H1 (cell line): ENCODE measurements at regions not wholly inside any gene's neighbourhood (a gene's known extent, or its start where the extent isn't known, plus 50 kb on each side); places are given as distances from the start of the nearest gene placed in this dataset.

Experiments used
- CTCF ChIA-PET: fragments of 300-600 bp; sonication (Branson Sonifier 250); formaldehyde crosslinking; loops from one replicate; lab custom pipeline; 2021; ENCODE audit not compliant: partially characterized antibody; lab: Charles Lee
- POLR2A ChIA-PET: fragments of 300-600 bp; sonication (Branson Sonifier 250); formaldehyde crosslinking; loops from one replicate; lab custom pipeline; 2021; ENCODE audit warnings: inconsistent platforms; ENCODE audit not compliant: partially characterized antibody; lab: Charles Lee
- DNase-seq, 2 experiments: peaks; one replicate each; pipeline versions ENCODE4 v3.0.0 to v3.0.0-alpha.2; 2010 to 2022; ENCODE audit warnings: low spot score in 2 of 2, low read depth in 1 of 2, mixed read lengths in 1 of 2
- FAIRE-seq: peaks from 2 replicates; lab custom pipeline; 2011; peaks lifted over from hg19 to GRCh38; lab: Jason Lieb, UNC
- H2AFZ ChIP-seq: 2 replicates; pipeline ENCODE4 v1.8.1; 2012; ENCODE audit warnings: low read length, inconsistent platforms
- H2AK5ac ChIP-seq: 2 replicates; pipeline ENCODE4 v1.6.1; 2013; ENCODE audit warnings: low read depth, low read length
- H2BK120ac ChIP-seq: replicated peaks from 2 replicates; pipeline ENCODE3; 2013; ENCODE audit warnings: low read depth, low read length, inconsistent platforms
- H2BK12ac ChIP-seq: 2 replicates; pipeline ENCODE4 v1.6.1; 2013; ENCODE audit warnings: low read depth, low read length
- H2BK15ac ChIP-seq: 2 replicates; pipeline ENCODE4 v1.6.1; 2013; ENCODE audit warnings: low read length
- H2BK20ac ChIP-seq: 2 replicates; pipeline ENCODE4 v1.6.1; 2013; ENCODE audit warnings: low read length
- H2BK5ac ChIP-seq: 2 replicates; pipeline ENCODE4 v1.6.1; 2013; ENCODE audit warnings: low read depth, low read length
- H3K14ac ChIP-seq: 2 replicates; pipeline ENCODE4 v1.6.1; 2013; ENCODE audit warnings: inconsistent platforms; ENCODE audit not compliant: insufficient read length
- H3K18ac ChIP-seq: 2 replicates; pipeline ENCODE4 v1.6.1; 2013; ENCODE audit warnings: low read length; ENCODE audit errors: extremely low read depth
- H3K23ac ChIP-seq: 2 replicates; pipeline ENCODE4 v1.6.1; 2013; ENCODE audit warnings: inconsistent platforms; ENCODE audit not compliant: insufficient read length
- H3K23me2 ChIP-seq: 2 replicates; pipeline ENCODE4 v1.6.1; 2013; ENCODE audit warnings: low read depth, low read length
- H3K27ac ChIP-seq: 2 replicates; pipeline ENCODE4 v1.6.1; 2011; ENCODE audit warnings: low read depth, low read length, inconsistent platforms
- H3K27me3 ChIP-seq, 4 experiments: replicated peaks in 1 of 4; 1 replicate in 1 of 4; 2 replicates in 3 of 4; pipeline versions ENCODE4 v1.6.1 to v1.8.1; 2011 to 2013; ENCODE audit warnings: low read length in 3 of 4, mild to moderate bottlenecking in 3 of 4, inconsistent platforms in 2 of 4, mixed read lengths in 2 of 4, moderate library complexity in 1 of 4; ENCODE audit not compliant: control insufficient read depth in 3 of 4, insufficient read depth in 3 of 4; ENCODE audit errors: extremely low read depth in 1 of 4
- H3K36me3 ChIP-seq, 4 experiments: 2 replicates each; pipeline versions ENCODE4 v1.6.1 to v1.8.1; 2011 to 2013; ENCODE audit warnings: mild to moderate bottlenecking in 4 of 4, low read length in 3 of 4, moderate library complexity in 2 of 4, control low read depth in 1 of 4, inconsistent platforms in 1 of 4; ENCODE audit not compliant: insufficient read depth in 4 of 4, control insufficient read depth in 2 of 4
- H3K4ac ChIP-seq: replicated peaks from 2 replicates; pipeline ENCODE3; 2013; ENCODE audit warnings: low read length, low read depth, mixed read lengths, inconsistent platforms; ENCODE audit not compliant: insufficient read length
- H3K4me1 ChIP-seq, 4 experiments: replicated peaks in 1 of 4; 1 replicate in 1 of 4; 2 replicates in 3 of 4; pipeline versions ENCODE4 v1.6.1 to v1.8.1; 2011 to 2013; ENCODE audit warnings: low read length in 3 of 4, inconsistent platforms in 2 of 4, mixed read lengths in 1 of 4; ENCODE audit not compliant: insufficient read depth in 4 of 4, control insufficient read depth in 3 of 4
- H3K4me2 ChIP-seq, 2 experiments: 2 replicates each; pipeline versions ENCODE4 v1.6.1 to v1.8.1; 2011 to 2013; ENCODE audit warnings: low read depth in 2 of 2, low read length in 2 of 2, control low read depth in 1 of 2, inconsistent platforms in 1 of 2, mild to moderate bottlenecking in 1 of 2; ENCODE audit not compliant: insufficient read depth in 1 of 2
- H3K4me3 ChIP-seq, 4 experiments: fragments of 200-600, 300-600 bp in 1 of 4; sonication (generic), shearing (Covaris generic), sonication (Bioruptor Twin) in 1 of 4; 2 replicates each; pipeline versions ENCODE4 v1.5.1 to v1.8.1; 2011 to 2016; ENCODE audit warnings: low read length in 4 of 4, low read depth in 3 of 4, control low read depth in 2 of 4, inconsistent platforms in 2 of 4, mild to moderate bottlenecking in 2 of 4, mixed read lengths in 1 of 4, moderate library complexity in 1 of 4; ENCODE audit not compliant: insufficient read depth in 2 of 4; ENCODE audit errors: extremely low read depth in 1 of 4
- H3K56ac ChIP-seq: replicated peaks from 2 replicates; pipeline ENCODE3; 2013; ENCODE audit warnings: low read depth, mild to moderate bottlenecking, mixed read lengths, low read length, inconsistent platforms; ENCODE audit not compliant: insufficient read length
- H3K79me1 ChIP-seq: 2 replicates; pipeline ENCODE4 v1.6.1; 2013; ENCODE audit warnings: low read depth, low read length, control low read depth
- H3K79me2 ChIP-seq, 2 experiments: 2 replicates each; pipeline versions ENCODE4 v1.6.1 to v1.8.1; 2012 to 2013; ENCODE audit warnings: low read length in 2 of 2, mild to moderate bottlenecking in 2 of 2, inconsistent platforms in 1 of 2; ENCODE audit not compliant: insufficient read depth in 2 of 2, control insufficient read depth in 1 of 2
- H3K9ac ChIP-seq, 4 experiments: replicated peaks in 1 of 4; 1 replicate in 1 of 4; 2 replicates in 3 of 4; pipeline versions ENCODE4 v1.6.1 to v1.8.1; 2011 to 2013; ENCODE audit warnings: low read depth in 3 of 4, low read length in 3 of 4, control low read depth in 2 of 4, mild to moderate bottlenecking in 2 of 4, moderate library complexity in 2 of 4, inconsistent platforms in 1 of 4; ENCODE audit errors: extremely low read depth in 1 of 4
- H3K9me3 ChIP-seq, 2 experiments: 2 replicates each; pipeline versions ENCODE4 v1.6.1 to v1.8.1; 2012 to 2013; ENCODE audit warnings: mild to moderate bottlenecking in 2 of 2, moderate library complexity in 2 of 2, control low read depth in 1 of 2, inconsistent platforms in 1 of 2, low read depth in 1 of 2, low read length in 1 of 2, mixed read lengths in 1 of 2; ENCODE audit not compliant: insufficient read depth in 2 of 2
- H4K20me1 ChIP-seq, 2 experiments: replicated peaks in 1 of 2; 2 replicates each; pipeline versions ENCODE3 to v1.8.1; 2011 to 2013; ENCODE audit warnings: inconsistent platforms in 2 of 2, low read length in 2 of 2, mild to moderate bottlenecking in 1 of 2; ENCODE audit not compliant: insufficient read depth in 2 of 2, control insufficient read depth in 1 of 2
- H4K5ac ChIP-seq: 2 replicates; pipeline ENCODE4 v1.6.1; 2013; ENCODE audit warnings: low read length, low read depth, mixed read lengths, inconsistent platforms; ENCODE audit not compliant: insufficient read length
- H4K8ac ChIP-seq: 2 replicates; pipeline ENCODE4 v1.8.0; 2013; ENCODE audit warnings: mild to moderate bottlenecking, moderate library complexity, low read length, inconsistent platforms; ENCODE audit not compliant: insufficient read depth; ENCODE audit errors: extremely low read depth
- H4K91ac ChIP-seq: replicated peaks from 2 replicates; pipeline ENCODE3; 2013; ENCODE audit warnings: low read length, mixed read lengths, inconsistent platforms; ENCODE audit not compliant: insufficient read length
- ATF2 ChIP-seq: IDR thresholded peaks from 2 replicates; pipeline ENCODE4 v1.6.1; 2012; ENCODE audit warnings: low read length, inconsistent platforms
- E2F6 ChIP-seq: IDR thresholded peaks from 2 replicates; pipeline ENCODE4 v1.6.1; 2012; ENCODE audit warnings: inconsistent platforms
- JUN ChIP-seq: IDR thresholded peaks from 2 replicates; pipeline ENCODE4 v1.6.1; 2011; ENCODE audit warnings: low read depth, mild to moderate bottlenecking, improper control_type of control experiment, low read length
- RNF2 ChIP-seq: fragments of 200-900, 300-1000 bp; sonication (generic); IDR thresholded peaks from 2 replicates; pipeline ENCODE4 v1.7.1; 2016; ENCODE audit warnings: borderline replicate concordance, low read depth, mild to moderate bottlenecking, antibody characterized with exemption, low read length; ENCODE audit not compliant: poor library complexity, severe bottlenecking; ENCODE audit errors: missing control alignments
- SAP30 ChIP-seq: fragments of 300-600 bp; sonication (generic); IDR thresholded peaks from 2 replicates; pipeline ENCODE4 v1.7.1; 2012; ENCODE audit warnings: low read length, moderate library complexity, mild to moderate bottlenecking, inconsistent platforms; ENCODE audit not compliant: insufficient read depth, insufficient replicate concordance
- SP1 ChIP-seq: IDR thresholded peaks from 2 replicates; pipeline ENCODE4 v1.6.1; 2011; ENCODE audit warnings: low read depth, low read length
- SP2 ChIP-seq: IDR thresholded peaks from 2 replicates; pipeline ENCODE4 v1.6.1; 2012; ENCODE audit warnings: mild to moderate bottlenecking, low read length, inconsistent platforms
- WGBS, 2 experiments: shearing (Covaris generic) in 1 of 2; methylation state at CpG; one replicate each; pipeline versions ENCODE4 v1.1.6 to v1.1.7; 2013 to 2015; ENCODE audit warnings: low lambda C conversion rate in 2 of 2, mixed read lengths in 2 of 2, inconsistent platforms in 1 of 2, low coverage in 1 of 2, missing lambda C conversion rate in 1 of 2; ENCODE audit not compliant: insufficient replicate concordance in 2 of 2, insufficient coverage in 1 of 2, insufficient read length in 1 of 2; ENCODE audit errors: extremely low coverage in 1 of 2, missing lambda C conversion rate in 1 of 2; 5-methylcytosine and 5-hydroxymethylcytosine counted together

- no peak overlapping the region for H3K4me2 ChIP-seq
- H4K8ac ChIP-seq = no peak overlapping the region
- H4K91ac ChIP-seq = no peak overlapping the region
- H4K5ac ChIP-seq = no peak overlapping the region
- no peak overlapping the region for H3K56ac ChIP-seq
- no peaks in the 10 kb centered on the region for H3K9me3 ChIP-seq
- no peaks in the 10 kb centered on the region for H3K36me3 ChIP-seq
- POLR2A ChIA-PET = no interaction called here
- H3K4me1 ChIP-seq = no peaks in the 10 kb centered on the region
- FAIRE-seq = no peak
- no peak overlapping the region for H3K18ac ChIP-seq
- no peak for TF ChIP-seq ATF2
- no peak for TF ChIP-seq SP2
- TF ChIP-seq SP1 = no peak
- no peak for TF ChIP-seq SAP30
- no peak for TF ChIP-seq E2F6
- TF ChIP-seq RNF2 = no peak
- TF ChIP-seq JUN = no peak
- TF ChIP-seq, all 59 proteins: peak for 0
- Histone ChIP-seq H3K23me2 (no peaks in the 10 kb centered on the region), H2AFZ (no peak overlapping the region), H3K27me3 (no peaks in the 10 kb centered on the region), H4K20me1 (no peaks in the 10 kb centered on the region), H3K79me2 (no peaks in the 10 kb centered on the region), H2BK15ac (no peak overlapping the region), H2BK12ac (no peak overlapping the region), H3K79me1 (no peaks in the 10 kb centered on the region), H2BK120ac (no peak overlapping the region), H3K23ac (no peak overlapping the region), H3K9ac (no peak overlapping the region), H3K4ac (no peak overlapping the region), H3K4me3 (no peak overlapping the region), H2AK5ac (no peak overlapping the region), H3K27ac (no peak overlapping the region), H3K14ac (no peak overlapping the region), H2BK20ac (no peak overlapping the region), H2BK5ac (no peak overlapping the region)
- no peak for DNase-seq
- 68% methylated on average over 1 of the region's 1 CpG; no CpG with 5 or more reads in 1 of the 2 experiments for whole genome bisulfite sequencing, 2 experiments
- CTCF ChIA-PET = no interaction called here
Observed at GRCh38 chr1:73516451-73516850, 681.5 kb downstream of the LRRIQ3 start.
